ENCODE measurements at regions not wholly inside any gene's neighbourhood (a gene's known extent, or its start where the extent isn't known, plus 50 kb on each side); places are given as distances from the start of the nearest gene placed in this dataset.

GRCh38 chr20:11354846-11355245 lies 562.8 kb upstream of the BTBD3 start:
- no peak for TF ChIP-seq CTCF (IDR thresholded peaks at IDR 0.05; ENCODE audit: low read length)
- TF ChIP-seq EZH2 (optimal IDR thresholded peaks at IDR 0.05; ENCODE audit: low read depth, low read length), result no peak
